HFF-Myc (cell line): ENCODE measurements at regions not wholly inside any gene's neighbourhood (a gene's known extent, or its start where the extent isn't known, plus 50 kb on each side); places are given as distances from the start of the nearest gene placed in this dataset.

ENCODE experiments used
- DNase-seq: peaks from one replicate; pipeline ENCODE4 v3.0.0-alpha.2; 2011; ENCODE audit warnings: low read depth; ENCODE audit errors: extremely low read depth
- H3K4me3 ChIP-seq: replicated peaks from 2 replicates; pipeline ENCODE4 v1.5.1; 2011; ENCODE audit warnings: low read depth, mild to moderate bottlenecking, control low read depth, low read length
- TF ChIP-seq, protein P1 (sequence below): IDR thresholded peaks from 2 replicates; pipeline ENCODE4 v1.5.1; 2012; ENCODE audit warnings: mild to moderate bottlenecking, low read depth, low read length, control low read depth; ENCODE audit errors: missing control alignments

DNA sequence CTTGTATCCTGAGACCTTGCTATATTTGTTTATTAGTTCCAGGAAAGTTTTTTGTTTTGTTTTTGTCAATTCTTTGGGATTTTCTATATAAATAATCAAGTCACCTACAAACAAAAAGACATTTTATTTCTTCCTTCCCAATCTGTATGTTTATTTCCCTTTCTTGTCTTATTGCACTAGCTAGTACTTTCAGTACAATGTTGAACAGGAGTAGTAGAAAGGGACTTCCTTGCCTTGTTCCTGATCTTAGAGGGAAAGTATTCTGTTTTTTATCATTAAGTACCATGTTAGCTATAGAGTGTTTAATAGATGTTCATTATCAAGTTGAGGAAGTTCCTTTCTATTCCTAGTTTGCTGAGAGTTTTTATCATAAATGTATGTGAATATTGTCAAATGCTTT lies 119.5 kb upstream of the TLE4 start:
- DNase-seq = no peak
- H3K4me3 ChIP-seq = no peak overlapping the region

DNA sequence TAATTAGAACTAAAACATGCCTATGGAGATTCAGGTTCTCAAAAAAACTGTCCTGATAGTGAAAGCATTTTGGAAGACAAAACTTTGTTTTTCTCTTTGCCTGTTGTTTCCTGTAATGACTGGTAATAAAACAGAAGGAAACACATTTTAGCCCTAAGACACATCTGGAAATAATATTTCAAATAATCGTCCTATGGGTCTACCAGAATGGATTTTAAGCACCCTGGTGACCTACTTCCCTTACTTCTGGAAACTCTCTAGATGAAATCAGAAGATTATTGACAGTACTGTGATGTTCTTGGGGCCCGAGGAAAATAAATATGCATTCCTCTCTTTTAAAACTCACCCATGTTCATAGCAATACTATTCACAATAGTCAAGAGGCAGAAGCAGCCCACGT lies 110.1 kb upstream of the TLE4 start:
- TF ChIP-seq, protein P1, sequence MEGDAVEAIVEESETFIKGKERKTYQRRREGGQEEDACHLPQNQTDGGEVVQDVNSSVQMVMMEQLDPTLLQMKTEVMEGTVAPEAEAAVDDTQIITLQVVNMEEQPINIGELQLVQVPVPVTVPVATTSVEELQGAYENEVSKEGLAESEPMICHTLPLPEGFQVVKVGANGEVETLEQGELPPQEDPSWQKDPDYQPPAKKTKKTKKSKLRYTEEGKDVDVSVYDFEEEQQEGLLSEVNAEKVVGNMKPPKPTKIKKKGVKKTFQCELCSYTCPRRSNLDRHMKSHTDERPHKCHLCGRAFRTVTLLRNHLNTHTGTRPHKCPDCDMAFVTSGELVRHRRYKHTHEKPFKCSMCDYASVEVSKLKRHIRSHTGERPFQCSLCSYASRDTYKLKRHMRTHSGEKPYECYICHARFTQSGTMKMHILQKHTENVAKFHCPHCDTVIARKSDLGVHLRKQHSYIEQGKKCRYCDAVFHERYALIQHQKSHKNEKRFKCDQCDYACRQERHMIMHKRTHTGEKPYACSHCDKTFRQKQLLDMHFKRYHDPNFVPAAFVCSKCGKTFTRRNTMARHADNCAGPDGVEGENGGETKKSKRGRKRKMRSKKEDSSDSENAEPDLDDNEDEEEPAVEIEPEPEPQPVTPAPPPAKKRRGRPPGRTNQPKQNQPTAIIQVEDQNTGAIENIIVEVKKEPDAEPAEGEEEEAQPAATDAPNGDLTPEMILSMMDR = no peak

More for the DNA sequence above, 119.5 kb upstream of the TLE4 start:
- TF ChIP-seq, protein P1 = no peak

DNA sequence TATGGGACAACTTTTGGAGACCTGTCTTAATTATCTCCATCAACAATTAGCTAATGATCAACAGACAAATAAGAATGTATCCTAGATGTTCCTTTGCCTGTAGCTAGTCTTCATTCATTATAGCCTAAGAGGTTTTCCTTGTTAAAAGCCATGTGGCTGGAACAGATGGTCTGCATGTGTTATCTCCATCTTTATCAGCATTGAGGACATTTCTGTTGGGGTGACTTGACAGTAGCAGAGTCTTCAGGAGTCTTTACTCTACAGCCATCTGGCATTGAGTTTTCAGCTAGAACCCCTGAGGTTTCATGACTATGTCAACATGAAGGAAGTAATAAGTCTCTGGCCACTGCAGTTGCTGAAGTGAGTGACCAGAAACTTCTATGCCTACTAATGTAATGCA lies 106.6 kb upstream of the TLE4 start:
- DNase-seq = no peak
- TF ChIP-seq, protein P1 = no peak
- no peak overlapping the region for H3K4me3 ChIP-seq

More for the DNA sequence above, 110.1 kb upstream of the TLE4 start:
- DNase-seq = no peak
- no peak overlapping the region for H3K4me3 ChIP-seq

DNA sequence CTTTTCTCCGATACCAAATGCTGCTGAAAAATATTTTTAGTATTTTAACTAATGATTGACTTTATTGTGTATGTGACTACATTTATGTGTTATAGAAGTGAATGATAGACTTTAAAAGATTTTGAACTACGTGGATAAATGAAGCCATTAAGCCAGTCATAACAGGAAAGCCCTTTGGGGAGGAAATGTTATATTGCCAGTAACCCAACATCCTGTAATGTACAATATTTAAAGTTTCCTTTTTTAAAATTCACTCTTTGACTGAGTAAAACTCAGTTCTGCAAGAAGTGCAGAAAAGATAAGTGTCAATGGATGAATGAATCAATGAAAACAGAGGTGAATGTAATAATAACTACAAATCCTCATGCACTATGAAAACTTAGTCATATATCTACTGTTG lies 102.6 kb upstream of the TLE4 start:
- H3K4me3 ChIP-seq = no peak overlapping the region
- DNase-seq = no peak
- TF ChIP-seq, protein P1 = no peak

DNA sequence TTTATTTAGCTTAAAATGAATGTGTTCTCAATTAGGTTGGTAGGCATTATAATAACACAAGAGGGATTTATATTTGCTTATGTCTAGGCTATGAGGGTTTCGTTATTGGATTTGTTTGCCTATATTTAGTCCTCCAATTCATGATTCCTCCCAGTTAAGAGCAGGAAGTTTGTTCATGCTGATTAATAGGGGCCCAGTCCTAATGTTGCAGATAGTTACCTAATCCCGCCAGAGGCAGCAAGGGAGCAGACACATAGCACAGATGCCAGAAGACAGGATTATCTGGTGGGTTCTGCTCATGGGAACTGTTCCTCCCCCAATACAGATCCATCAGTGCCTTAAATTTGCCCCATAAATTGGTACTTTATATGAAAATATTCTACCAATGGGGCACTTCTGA lies 100.8 kb upstream of the TLE4 start:
- TF ChIP-seq, protein P1 = no peak
- no peak overlapping the region for H3K4me3 ChIP-seq
- DNase-seq = no peak

DNA sequence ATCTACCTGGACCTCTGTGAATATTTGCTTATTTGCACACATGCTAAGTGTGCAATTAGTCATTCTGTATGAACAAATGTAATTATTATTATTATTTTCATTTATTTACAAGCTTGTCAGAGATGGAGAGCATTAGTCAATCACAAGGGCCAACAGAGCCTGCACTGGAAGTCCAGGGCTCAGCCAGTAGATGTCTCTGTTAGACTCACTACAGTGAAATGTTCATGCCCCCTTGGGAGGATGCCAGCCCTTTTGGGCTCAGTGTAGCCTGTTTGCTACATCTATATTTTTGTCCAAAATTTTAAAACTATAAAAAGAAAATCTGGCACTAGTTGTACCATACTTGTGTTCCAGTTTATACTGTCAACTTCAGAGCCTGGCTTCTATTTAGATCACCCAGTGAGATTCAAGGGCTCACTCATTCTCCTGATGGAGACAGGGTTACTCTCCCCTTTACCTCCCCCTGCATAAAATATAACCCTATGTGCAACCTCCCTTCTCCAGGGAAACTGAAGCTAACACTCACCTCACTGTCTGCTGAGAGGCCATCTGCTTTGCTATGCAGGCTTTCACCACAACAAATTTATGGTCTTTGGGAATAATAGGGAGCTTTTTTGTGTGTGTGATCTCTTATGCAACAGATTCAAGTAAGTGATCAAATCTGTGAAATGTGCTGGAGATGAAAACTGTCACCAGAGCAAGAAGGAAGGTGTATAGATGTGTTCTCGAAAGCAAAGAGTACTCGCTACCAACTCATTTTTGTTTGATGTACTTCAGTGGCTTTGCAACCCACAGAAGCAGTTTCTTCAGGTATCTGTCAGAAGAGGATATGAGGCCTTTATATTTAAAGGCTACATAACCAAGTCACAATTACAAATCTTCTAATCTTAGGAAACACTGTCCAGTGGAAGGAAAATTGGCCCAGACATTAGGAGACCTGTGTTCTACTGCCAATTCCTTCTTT lies 99.9 kb upstream of the TLE4 start:
- H3K4me3 ChIP-seq = no peak overlapping the region
- TF ChIP-seq, protein P1 = peak; percentile 29
- DNase-seq = no peak
